HG02642 (cell line): ENCODE measurements at regions not wholly inside any gene's neighbourhood (a gene's known extent, or its start where the extent isn't known, plus 50 kb on each side); places are given as distances from the start of the nearest gene placed in this dataset.
"Not testable (repeated sequence)": the region's sequence is repeated elsewhere in the genome, so short reads cannot be mapped to it uniquely, and the experiment has no call there.

ENCODE experiments used
- ATAC-seq: cut with Tn5 transposase; IDR thresholded peaks from one replicate; pipeline ENCODE4 v1.9.1; 2021; ENCODE audit warnings: mild to moderate bottlenecking; ENCODE audit not compliant: unreplicated experiment, poor library complexity

DNA sequence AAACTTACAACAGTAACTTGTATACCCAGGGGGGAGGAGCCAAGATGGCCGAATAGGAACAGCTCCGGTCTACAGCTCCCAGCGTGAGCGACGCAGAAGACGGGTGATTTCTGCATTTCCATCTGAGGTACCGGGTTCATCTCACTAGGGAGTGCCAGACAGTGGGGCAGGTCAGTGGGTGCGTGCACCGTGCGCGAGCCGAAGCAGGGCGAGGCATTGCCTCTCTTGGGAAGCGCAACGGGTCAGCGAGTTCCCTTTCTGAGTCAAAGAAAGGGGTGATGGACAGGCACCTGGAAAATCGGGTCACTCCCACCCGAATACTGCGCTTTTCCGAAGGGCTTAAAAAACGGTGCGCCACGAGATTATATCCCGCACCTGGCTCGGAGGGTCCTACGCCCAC lies 278.8 kb downstream of the FAM47B start:
- ATAC-seq = not testable (repeated sequence)

DNA sequence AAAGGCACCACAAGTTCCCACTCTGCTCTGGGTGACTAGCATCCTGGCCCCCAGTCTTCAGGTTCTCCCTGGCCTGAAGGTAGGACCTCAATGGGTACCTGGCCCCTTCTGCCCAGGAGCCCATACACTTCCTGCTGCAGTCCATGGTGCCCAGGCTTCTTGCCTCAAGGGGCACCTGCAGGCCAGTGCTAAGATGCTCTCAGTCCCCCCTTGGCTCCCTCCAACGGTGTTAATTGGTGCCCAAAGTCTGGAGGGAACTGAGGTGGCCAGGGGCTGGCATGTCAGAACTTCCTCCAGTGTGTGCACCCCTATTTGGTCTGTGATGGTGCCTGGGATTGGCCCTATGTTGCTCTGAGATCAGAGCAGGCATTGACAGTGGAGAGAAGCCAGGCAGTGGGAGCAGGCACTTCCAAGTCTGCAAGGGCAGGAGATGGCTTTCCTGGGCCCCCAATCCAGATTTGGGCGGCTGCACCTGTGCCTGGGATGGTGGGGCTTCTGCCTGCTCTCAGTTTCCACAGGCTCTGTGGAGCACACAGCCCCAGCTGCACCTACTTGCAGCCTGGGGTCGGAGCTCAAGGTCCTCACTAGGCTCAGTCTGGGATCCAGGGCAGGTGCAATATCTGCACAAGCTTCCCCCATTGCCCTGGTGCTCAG lies 301.6 kb downstream of the FAM47B start:
- ATAC-seq = no peak

DNA sequence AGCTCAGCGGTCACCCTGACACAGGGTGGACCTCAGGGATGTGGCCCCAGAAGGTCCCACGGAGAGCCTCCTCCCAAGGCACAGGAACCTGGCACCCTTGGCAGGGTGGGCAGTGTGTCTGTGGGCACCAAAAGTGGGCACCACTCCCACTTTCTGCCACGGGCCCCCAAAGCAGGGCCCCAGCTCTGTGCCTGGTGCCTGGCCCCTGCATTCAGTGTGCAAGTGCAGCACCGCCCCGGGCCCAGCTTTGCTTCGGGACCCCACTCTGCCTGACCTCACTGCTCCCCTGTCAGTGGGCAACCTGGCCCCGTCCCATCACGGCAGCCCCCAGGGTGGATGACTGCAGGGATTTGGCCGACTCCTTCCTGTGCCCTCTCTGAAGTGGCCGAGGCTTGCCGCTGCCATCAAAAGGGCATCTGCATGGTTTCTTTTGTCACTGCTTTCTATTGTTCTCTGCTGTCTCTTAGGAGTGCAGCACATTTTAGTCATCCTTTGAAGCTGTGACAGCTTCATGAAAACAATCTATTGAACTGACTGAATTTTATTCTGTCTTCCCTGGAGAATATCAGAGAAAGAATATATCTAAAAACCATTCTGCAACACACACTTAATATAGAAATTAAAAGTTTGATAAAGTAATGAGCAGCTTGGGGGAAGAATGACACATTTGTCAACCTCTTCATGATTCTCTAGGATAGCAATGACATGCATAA lies 302.4 kb downstream of the FAM47B start:
- ATAC-seq = no peak

DNA sequence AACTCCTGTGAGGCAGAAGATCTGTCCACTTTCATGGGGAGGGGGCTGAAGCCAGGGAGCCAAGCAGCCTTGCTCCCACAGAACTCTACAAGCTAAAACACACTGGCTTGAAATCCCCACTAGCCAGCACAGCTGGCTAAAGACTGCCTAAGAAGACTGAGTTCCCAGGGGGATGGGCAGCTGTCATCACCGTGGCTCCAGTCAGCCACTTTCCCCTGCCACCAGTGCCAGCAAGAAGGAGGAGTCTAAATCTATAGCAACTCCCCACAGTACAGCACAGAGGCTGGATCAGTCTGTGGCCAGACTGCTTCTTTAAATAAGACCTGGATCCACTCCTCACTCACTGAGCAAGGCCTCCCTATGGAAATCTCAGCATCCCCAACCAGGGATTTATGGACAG lies 308.6 kb downstream of the FAM47B start:
- no peak for ATAC-seq

DNA sequence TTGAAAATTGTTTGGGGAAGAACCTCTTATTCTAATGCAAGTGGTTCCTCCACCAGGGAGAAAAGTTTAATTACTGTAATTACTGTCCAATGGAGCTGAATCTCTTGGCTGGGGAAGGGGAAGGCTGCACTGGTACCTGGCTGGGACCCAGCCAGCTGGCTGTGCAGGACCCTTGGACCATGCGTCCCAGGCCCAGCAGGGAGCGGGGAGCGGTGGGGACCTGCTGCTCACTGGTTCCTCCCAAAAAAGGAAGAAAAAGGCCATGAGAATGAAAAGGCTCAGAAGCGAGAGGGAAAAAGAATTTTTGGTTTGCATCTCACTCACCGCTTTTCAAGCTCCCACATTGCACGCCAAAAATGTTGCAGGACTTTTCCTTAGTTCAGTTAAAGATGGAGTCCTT lies 333.5 kb downstream of the FAM47B start:
- no peak for ATAC-seq

DNA sequence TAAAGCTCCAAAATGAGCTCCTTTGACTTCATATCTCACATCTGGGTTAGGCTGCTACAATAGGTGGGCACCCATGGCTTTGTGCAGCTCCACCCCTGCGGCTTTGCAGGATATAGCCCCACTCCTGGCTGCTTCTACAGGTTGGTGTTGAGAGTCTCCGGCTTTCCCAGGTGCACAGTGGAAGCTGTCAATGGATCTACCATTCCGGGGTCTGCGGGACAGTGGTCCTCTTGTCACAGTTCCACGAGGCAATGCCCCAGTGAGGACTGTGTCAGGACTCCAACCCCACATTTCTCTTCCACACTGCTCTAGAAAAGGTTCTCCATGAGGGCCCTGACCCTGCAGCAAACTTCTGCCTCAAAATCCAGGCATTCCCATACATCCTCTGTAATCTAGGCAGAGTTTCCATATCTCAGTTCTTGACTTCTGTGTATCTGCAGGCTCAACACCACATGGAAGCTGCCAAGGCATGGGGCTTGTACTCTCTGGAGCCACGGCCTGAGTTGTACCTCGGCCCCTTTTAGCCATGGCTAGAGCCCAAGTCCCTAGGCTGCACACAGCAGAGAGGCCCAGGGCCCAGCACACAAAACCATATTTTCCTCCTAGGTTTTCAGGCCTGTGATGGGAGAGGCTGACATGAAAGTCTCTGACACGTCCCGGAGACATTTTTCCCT lies 342.8 kb downstream of the FAM47B start:
- no peak for ATAC-seq

DNA sequence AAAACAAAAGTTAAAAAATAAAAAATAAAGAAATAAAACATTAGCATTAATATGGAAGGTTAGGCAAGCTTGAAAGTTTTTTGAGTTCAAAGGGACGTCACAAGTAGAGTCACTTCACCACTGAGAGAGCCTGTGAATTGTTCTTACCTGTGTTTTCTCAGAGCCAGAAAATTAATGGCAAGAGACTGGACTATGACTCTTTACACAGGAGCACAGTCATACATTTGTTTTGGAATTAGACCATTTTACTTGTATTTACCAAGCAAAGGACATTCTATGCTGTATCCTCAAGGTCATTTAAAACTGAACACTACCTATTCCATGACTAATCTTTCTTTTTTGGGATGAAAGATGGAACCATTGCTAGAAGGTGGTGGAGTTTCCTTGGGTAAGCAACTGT lies 346.1 kb downstream of the FAM47B start:
- no peak for ATAC-seq

DNA sequence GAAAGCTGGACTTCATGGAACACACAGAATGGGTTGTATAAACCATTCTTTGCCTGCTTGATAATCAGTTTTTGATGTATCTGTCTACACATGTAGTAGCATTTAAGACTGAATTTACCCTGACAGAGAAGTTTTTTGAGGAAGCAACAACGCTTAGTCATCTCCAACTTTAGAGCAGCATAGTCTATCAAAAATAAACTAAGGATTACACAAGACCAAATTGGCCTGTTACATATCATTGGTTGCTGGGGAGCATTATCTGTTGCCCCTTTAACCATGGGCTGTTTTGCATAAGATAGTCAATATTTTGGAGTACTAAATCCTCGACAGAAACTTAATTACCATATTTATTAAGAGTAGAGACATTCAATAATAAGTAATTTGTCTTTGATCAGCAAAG lies 347.4 kb downstream of the FAM47B start:
- ATAC-seq = no peak

DNA sequence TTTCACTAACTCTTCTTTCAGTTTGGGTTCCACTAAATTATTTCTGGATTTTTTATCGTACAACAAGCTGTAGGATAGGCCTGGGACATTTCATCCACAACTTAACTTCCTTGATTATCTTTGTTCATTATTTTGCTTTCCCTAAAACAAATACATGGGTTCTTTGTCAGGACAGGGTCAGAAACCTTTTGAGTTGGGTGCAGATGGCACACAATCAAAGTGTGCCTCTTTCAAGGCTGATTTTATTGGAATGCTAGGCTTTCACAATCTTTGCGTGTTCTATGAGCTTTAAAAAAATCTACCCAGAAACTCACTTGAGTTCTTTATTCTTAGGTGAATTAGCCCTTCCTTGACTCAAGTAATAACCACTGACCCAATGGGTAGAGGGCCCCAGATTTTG lies 348.4 kb downstream of the FAM47B start:
- ATAC-seq = no peak

DNA sequence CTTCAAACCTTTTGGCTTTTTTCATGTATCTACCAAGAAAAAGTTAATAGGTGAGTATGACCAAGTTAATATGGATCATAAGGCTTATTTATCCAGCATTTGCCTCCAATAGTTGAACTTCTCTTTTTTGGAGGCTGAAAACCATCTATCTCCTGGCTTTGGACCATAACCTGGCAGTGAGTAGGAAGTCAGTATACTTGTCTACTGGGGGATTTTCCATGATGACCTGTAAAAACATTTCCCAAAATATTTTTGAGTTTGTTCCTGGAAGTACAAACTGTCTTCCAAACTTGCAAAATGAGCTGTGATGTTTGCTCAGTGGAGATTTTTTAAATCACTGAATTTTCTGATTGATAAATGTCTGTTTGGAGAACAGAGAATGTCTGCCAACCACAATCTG lies 349.9 kb downstream of the FAM47B start:
- no peak for ATAC-seq

DNA sequence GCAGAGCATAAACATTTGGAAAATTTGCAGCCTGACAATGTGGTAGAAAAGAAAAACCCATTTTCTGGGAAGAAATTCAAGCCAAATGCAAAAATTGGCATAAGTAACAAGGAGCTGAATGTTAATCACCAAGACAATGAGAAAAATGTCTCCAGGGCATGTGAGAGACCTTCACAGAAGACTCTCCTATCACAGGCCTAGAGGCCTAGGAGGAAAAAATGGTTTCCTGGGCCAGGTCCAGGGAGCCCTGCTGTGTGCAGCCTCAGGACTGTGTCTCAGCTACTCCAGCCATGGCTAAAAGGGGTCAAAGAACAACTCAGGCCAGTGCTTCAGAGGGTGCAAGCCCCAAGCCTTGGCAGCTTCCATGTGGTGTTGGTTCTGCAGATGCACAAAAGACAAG lies 362.4 kb downstream of the FAM47B start:
- ATAC-seq = not testable (repeated sequence)

DNA sequence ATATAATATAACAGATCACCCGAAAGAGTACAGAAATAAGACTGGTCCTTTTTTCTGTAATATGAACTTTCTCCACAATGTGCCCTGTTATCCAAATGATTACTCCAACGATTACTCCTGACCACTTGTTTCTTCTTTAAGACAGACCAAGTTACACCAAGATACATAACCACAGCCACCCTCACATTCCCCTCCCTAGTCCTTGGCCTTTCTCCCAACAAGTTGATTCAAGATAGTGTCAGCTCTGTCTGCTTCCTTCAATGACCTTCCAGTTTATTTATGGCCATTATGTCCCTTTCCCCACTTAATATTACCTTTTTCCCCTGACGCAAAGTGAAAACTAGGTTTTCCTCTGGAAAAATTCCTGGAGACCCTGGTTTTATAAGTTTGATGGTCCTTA lies 397.2 kb downstream of the FAM47B start:
- ATAC-seq = no peak

DNA sequence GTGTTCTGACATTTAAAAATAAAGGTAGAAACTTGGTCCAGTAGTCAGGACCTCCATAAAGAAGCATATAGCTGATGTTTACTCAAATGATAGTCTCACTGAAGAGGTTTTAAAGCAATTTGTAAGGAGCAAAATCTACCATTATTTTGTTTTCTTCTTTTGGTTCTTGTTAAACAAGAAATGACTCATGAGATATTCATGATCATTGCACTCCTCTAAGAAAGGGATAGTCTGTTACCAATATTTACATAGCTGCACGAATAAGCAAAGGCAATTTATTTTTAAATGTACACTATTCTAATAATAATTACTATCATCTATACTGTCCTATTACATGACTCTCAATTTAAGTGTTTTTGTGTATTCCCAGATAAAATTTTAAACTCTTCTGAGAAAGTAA lies 397.9 kb downstream of the FAM47B start:
- ATAC-seq = no peak

DNA sequence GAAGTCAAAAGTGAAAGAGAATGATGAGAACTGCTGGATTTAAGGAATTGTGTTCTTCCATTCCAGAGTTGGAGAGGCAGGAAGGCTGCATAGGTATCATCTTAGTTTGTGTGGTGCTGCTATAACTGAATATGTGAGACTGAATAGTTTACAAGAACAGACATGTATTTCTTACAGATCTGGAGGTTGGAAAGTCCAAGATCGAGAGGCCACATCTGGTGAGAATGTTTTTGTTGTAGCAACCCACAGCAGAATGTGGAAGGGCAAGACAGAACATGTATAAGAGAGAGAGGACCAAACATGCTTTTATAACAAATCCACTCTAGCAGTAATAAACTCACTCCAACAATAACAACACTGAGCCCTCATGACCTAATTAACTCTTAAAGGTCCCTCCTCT lies 408.6 kb downstream of the FAM47B start:
- no peak for ATAC-seq

DNA sequence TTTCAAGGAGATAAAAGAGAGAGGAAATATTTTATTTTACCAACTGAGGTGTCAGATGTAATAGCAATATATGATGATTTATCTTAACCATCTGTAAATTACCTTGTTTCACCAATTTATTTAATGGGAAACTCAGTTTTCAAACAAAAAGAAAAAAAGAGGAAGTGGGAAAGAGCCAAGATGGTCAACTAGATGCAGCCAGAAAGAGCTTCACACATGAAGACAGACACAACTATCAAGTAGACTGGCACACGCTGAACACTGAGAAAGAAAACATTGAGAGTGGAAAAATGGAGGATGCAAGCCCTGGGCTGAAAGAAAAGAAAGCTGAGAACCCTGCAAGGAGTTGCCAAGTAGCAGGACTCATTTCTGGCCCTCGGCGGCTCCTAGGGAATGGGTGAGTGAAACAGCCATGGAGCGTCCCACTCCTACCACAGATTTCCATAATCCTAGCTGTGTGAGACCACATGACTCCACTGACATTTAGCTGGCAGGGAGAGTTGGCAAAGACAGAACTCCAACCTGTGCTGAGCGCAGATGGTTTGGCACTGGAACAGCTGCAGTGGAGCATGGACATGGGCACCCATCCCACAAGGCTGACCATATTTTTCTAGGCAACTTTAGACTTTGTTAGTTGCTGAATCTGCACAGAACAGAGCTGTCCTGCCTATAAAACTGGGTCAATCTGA lies 409.3 kb downstream of the FAM47B start:
- ATAC-seq = no peak

DNA sequence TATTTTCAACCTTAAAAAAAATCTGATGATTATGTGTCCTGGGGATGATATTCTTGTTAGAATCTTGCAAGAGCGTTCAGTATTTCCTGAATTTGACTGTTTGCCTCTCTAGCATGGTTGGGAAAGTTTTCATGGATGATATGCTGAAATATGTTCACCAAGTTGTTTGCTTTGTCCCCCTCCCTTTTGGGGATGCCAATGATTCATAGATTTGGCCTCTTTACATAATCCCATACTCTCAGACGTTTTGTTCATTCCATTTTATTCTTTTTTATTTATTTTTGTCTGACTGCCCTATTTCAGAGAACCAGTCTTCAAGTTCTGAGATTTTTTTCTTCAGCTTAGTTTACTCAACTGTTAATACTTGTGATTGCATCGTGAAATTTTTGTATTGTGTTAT lies 415.1 kb downstream of the FAM47B start:
- ATAC-seq = no peak

DNA sequence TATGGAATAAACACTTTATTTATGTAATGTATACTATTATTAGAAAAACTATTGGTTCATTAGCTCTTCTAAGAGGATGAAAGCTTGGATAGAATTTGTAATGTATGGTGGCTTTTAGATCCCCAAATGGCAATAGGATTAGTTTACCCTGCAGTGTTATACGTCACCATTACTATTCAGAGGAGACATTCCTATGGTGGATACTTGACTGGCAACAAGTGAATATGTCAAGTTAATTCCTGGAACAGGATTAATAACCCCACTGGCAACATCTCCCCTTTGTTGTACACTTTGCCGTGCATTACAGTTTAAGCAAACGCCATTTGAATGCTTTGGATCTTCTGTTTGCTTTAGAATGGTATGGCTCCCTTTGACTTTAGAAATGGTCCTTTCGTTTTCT lies 420.3 kb downstream of the FAM47B start:
- no peak for ATAC-seq

DNA sequence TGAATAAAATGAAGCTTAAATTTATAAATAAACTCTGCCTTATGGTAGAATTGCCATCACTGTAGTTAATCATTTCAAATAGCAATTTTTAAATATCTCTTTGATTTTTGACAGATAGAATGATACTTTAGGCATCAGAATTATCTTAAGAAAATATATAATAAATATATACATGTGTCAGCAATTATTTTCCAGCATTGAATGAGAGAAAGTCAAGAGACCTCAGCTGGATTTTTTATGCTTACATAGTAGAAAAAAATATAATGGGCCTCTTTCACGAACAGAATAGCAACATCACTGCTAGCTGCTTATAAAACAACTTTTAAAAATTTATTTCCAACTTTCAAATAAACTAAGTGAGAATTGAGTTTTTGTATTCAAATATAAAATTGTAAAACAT lies 424.0 kb upstream of the MAGEB16 start:
- no peak for ATAC-seq

DNA sequence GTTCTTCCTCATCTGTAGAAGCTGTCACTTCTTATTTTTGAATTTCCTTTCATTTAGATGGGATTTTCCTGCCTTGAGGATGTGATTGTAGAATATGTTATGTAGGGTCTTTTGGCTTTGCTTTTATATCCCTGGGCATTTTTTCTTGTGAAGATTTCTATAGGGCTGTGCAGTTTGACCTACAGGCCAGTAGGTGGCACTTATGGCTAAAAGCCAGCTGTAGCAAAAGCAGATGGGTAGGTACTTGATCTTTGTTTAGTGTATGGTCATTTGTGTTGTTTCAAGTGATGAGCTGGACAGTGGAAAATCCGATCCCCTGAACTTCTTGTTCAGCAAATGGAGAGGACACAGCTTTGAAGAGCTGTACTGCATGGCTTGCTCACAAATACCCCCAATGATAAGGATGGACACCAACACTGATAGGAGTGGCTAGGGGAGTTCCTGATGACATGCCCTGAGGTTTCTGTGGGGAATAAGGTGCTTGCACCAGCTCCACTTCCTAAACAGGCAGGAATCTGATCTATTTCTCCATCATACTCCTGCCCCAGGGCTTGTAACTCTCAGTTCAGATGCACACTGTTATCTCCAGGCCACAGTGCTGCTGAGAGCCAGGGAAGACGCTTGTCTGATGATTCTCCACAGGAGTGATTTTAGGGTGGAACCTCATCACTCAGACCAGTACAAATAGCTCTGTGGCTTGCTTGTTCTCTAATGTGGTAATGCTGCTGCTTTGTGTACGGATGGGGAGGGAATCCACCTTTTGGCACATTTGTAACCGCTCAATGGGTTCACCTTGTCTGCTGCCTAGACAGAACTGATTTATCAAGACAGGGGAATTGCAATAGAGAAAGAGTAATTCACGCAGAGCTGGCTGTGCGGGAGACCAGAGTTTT lies 417.1 kb upstream of the MAGEB16 start:
- ATAC-seq = peak; percentile 77

DNA sequence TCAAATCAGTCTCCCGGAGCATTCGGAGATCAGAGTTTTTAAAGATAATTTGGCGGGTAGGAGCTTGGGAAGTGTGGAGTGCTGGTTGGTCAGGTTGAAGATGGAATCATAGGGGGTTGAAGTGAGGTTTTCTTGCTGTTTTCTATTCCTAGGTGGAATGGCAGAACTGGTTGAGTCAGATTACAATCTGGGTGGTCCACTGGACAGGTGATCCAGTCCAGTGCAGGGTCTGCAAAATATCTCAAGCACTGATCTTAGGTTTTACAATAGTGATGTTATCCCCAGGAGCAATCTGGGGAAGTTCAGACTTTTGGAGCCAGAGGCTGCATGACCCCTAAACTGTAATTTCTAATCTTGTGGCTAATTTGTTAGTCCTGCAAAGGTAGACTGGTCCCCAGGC lies 416.4 kb upstream of the MAGEB16 start:
- not testable (repeated sequence) for ATAC-seq
